ENCODE measurements at regions not wholly inside any gene's neighbourhood (a gene's known extent, or its start where the extent isn't known, plus 50 kb on each side); places are given as distances from the start of the nearest gene placed in this dataset.

- Mint-ChIP-seq H3K4me1 (no peaks in the 10 kb centered on the region), H3K27me3 (no peaks in the 10 kb centered on the region), H3K9me3 (peaks cover 2 to 28% (median 16%) of the 10 kb centered on the region in 5 donors), H3K36me3 (no peaks in the 10 kb centered on the region), H3K4me3 (no peak overlapping the region), H3K27ac (no peak overlapping the region)
- ChIA-PET CTCF (no interaction called here), POLR2A (no interaction called here)
- DNase-seq: no peak
- Histone ChIP-seq H3K4me3 (ENCODE audit: low read length) (no peak overlapping the region), H3K9me3 (ENCODE audit: low read length) (peaks cover 8% of the 10 kb centered on the region), H3K27ac (ENCODE audit: low read depth, low read length) (no peak overlapping the region), H3K27me3 (ENCODE audit: insufficient read depth, low read length, poor library complexity, severe bottlenecking) (no peaks in the 10 kb centered on the region), H3K4me1 (ENCODE audit: insufficient read depth, low read length) (no peaks in the 10 kb centered on the region), H3K36me3 (ENCODE audit: insufficient read depth, low read length) (no peaks in the 10 kb centered on the region)
Observed at GRCh38 chr6:165117806-165118205, 191.6 kb downstream of the C6orf118 start.

GRCh38 chr6:165117121-165117520 lies 192.3 kb downstream of the C6orf118 start:
- POLR2A ChIA-PET: no interaction called here
- peaks cover 2 to 25% (median 16%) of the 10 kb centered on the region in 5 donors for H3K9me3 Mint-ChIP-seq
- CTCF ChIA-PET: no interaction called here
- H3K4me3 Mint-ChIP-seq: no peak overlapping the region
- no peak for DNase-seq
- H3K4me1 Mint-ChIP-seq: no peaks in the 10 kb centered on the region
- Histone ChIP-seq H3K36me3 (ENCODE audit: insufficient read depth, low read length) (no peaks in the 10 kb centered on the region), H3K4me1 (ENCODE audit: insufficient read depth, low read length) (no peaks in the 10 kb centered on the region), H3K4me3 (ENCODE audit: low read length) (no peak overlapping the region), H3K27ac (ENCODE audit: low read depth, low read length) (no peak overlapping the region), H3K9me3 (ENCODE audit: low read length) (peaks cover 8% of the 10 kb centered on the region), H3K27me3 (ENCODE audit: insufficient read depth, low read length, poor library complexity, severe bottlenecking) (no peaks in the 10 kb centered on the region)
- H3K27ac Mint-ChIP-seq: no peak overlapping the region
- no peaks in the 10 kb centered on the region for H3K36me3 Mint-ChIP-seq
- H3K27me3 Mint-ChIP-seq: no peaks in the 10 kb centered on the region

- DNase-seq: no peak
- H3K27ac Mint-ChIP-seq: no peak overlapping the region
- Histone ChIP-seq H3K9me3 (ENCODE audit: low read length) (peaks cover 8% of the 10 kb centered on the region), H3K27me3 (ENCODE audit: insufficient read depth, low read length, poor library complexity, severe bottlenecking) (no peaks in the 10 kb centered on the region), H3K27ac (ENCODE audit: low read depth, low read length) (no peak overlapping the region), H3K4me3 (ENCODE audit: low read length) (no peak overlapping the region), H3K36me3 (ENCODE audit: insufficient read depth, low read length) (no peaks in the 10 kb centered on the region), H3K4me1 (ENCODE audit: insufficient read depth, low read length) (no peaks in the 10 kb centered on the region)
- no peaks in the 10 kb centered on the region for H3K27me3 Mint-ChIP-seq
- H3K36me3 Mint-ChIP-seq: no peaks in the 10 kb centered on the region
- CTCF ChIA-PET: no interaction called here
- POLR2A ChIA-PET: no interaction called here
- no peak overlapping the region for H3K4me3 Mint-ChIP-seq
- peaks cover 2 to 27% (median 10%) of the 10 kb centered on the region in 5 donors for H3K9me3 Mint-ChIP-seq
- H3K4me1 Mint-ChIP-seq: no peaks in the 10 kb centered on the region
Observed at GRCh38 chr6:165110860-165111259, 198.5 kb downstream of the C6orf118 start.

- H3K27ac ChIP-seq (ENCODE audit: low read depth, low read length): no peak overlapping the region
- H3K27me3 ChIP-seq (ENCODE audit: insufficient read depth, low read length, poor library complexity, severe bottlenecking): no peaks in the 10 kb centered on the region
- H3K4me1 ChIP-seq (ENCODE audit: insufficient read depth, low read length): no peaks in the 10 kb centered on the region
- H3K9me3 ChIP-seq (ENCODE audit: low read length): peaks cover 4% of the 10 kb centered on the region
- H3K4me3 Mint-ChIP-seq: no peak overlapping the region
- H3K36me3 ChIP-seq (ENCODE audit: insufficient read depth, low read length): no peaks in the 10 kb centered on the region
- no peaks in the 10 kb centered on the region for H3K36me3 Mint-ChIP-seq
- H3K27ac Mint-ChIP-seq: no peak overlapping the region
- H3K9me3 Mint-ChIP-seq: peaks cover 0 to 18% (median 3%) of the 10 kb centered on the region in 5 donors
- CTCF ChIA-PET: no interaction called here
- POLR2A ChIA-PET: no interaction called here
- H3K4me3 ChIP-seq (ENCODE audit: low read length): no peak overlapping the region
- H3K4me1 Mint-ChIP-seq: no peaks in the 10 kb centered on the region
- no peaks in the 10 kb centered on the region for H3K27me3 Mint-ChIP-seq
- DNase-seq: no peak
Observed at GRCh38 chr6:165109011-165109410, 200.4 kb downstream of the C6orf118 start.

- ChIA-PET CTCF (no interaction called here), POLR2A (no interaction called here)
- no peaks in the 10 kb centered on the region for H3K36me3 Mint-ChIP-seq
- H3K36me3 ChIP-seq (ENCODE audit: insufficient read depth, low read length): no peaks in the 10 kb centered on the region
- no peak overlapping the region for H3K27ac ChIP-seq (ENCODE audit: low read depth, low read length)
- no peaks in the 10 kb centered on the region for H3K27me3 Mint-ChIP-seq
- no peaks in the 10 kb centered on the region for H3K4me1 ChIP-seq (ENCODE audit: insufficient read depth, low read length)
- no peak overlapping the region for H3K27ac Mint-ChIP-seq
- no peak for DNase-seq
- H3K9me3 Mint-ChIP-seq: peaks cover 0 to 15% (median 3%) of the 10 kb centered on the region in 5 donors
- no peak overlapping the region for H3K4me3 ChIP-seq (ENCODE audit: low read length)
- H3K4me3 Mint-ChIP-seq: no peak overlapping the region
- no peaks in the 10 kb centered on the region for H3K9me3 ChIP-seq (ENCODE audit: low read length)
- no peaks in the 10 kb centered on the region for H3K4me1 Mint-ChIP-seq
- no peaks in the 10 kb centered on the region for H3K27me3 ChIP-seq (ENCODE audit: insufficient read depth, low read length, poor library complexity, severe bottlenecking)
Observed at GRCh38 chr6:165106261-165106660, 203.1 kb downstream of the C6orf118 start.

GRCh38 chr6:165098165-165098564 lies 211.2 kb downstream of the C6orf118 start:
- H3K9me3 ChIP-seq (ENCODE audit: low read length): peaks cover 5% of the 10 kb centered on the region
- H3K36me3 ChIP-seq (ENCODE audit: insufficient read depth, low read length): no peaks in the 10 kb centered on the region
- H3K4me3 ChIP-seq (ENCODE audit: low read length): no peak overlapping the region
- CTCF ChIA-PET: no interaction called here
- no peaks in the 10 kb centered on the region for H3K4me1 Mint-ChIP-seq
- H3K27ac Mint-ChIP-seq: no peak overlapping the region
- DNase-seq: no peak
- H3K9me3 Mint-ChIP-seq: peaks cover 0 to 31% (median 7%) of the 10 kb centered on the region in 5 donors
- POLR2A ChIA-PET: no interaction called here
- H3K27ac ChIP-seq (ENCODE audit: low read depth, low read length): no peak overlapping the region
- H3K4me1 ChIP-seq (ENCODE audit: insufficient read depth, low read length): no peaks in the 10 kb centered on the region
- H3K4me3 Mint-ChIP-seq: no peak overlapping the region
- no peaks in the 10 kb centered on the region for H3K27me3 Mint-ChIP-seq
- no peaks in the 10 kb centered on the region for H3K27me3 ChIP-seq (ENCODE audit: insufficient read depth, low read length, poor library complexity, severe bottlenecking)
- H3K36me3 Mint-ChIP-seq: no peaks in the 10 kb centered on the region

- Mint-ChIP-seq H3K9me3 (peaks cover 0 to 33% (median 10%) of the 10 kb centered on the region in 5 donors), H3K27ac (no peak overlapping the region), H3K36me3 (no peaks in the 10 kb centered on the region), H3K4me1 (no peaks in the 10 kb centered on the region), H3K27me3 (no peaks in the 10 kb centered on the region), H3K4me3 (no peak overlapping the region)
- H3K9me3 ChIP-seq (ENCODE audit: low read length): peaks cover 5% of the 10 kb centered on the region
- no peaks in the 10 kb centered on the region for H3K27me3 ChIP-seq (ENCODE audit: insufficient read depth, low read length, poor library complexity, severe bottlenecking)
- H3K27ac ChIP-seq (ENCODE audit: low read depth, low read length): no peak overlapping the region
- POLR2A ChIA-PET: no interaction called here
- no peaks in the 10 kb centered on the region for H3K36me3 ChIP-seq (ENCODE audit: insufficient read depth, low read length)
- DNase-seq: no peak
- H3K4me3 ChIP-seq (ENCODE audit: low read length): no peak overlapping the region
- CTCF ChIA-PET: no interaction called here
- H3K4me1 ChIP-seq (ENCODE audit: insufficient read depth, low read length): no peaks in the 10 kb centered on the region
Observed at GRCh38 chr6:165096868-165097267, 212.5 kb downstream of the C6orf118 start.

GRCh38 chr6:165096209-165096608 lies 213.2 kb downstream of the C6orf118 start:
- POLR2A ChIA-PET: no interaction called here
- Mint-ChIP-seq H3K9me3 (peaks cover 0 to 26% (median 10%) of the 10 kb centered on the region in 5 donors), H3K27me3 (no peaks in the 10 kb centered on the region), H3K36me3 (no peaks in the 10 kb centered on the region), H3K27ac (no peak overlapping the region), H3K4me1 (no peaks in the 10 kb centered on the region), H3K4me3 (no peak overlapping the region)
- Histone ChIP-seq H3K9me3 (ENCODE audit: low read length) (peaks cover 5% of the 10 kb centered on the region), H3K36me3 (ENCODE audit: insufficient read depth, low read length) (no peaks in the 10 kb centered on the region), H3K4me1 (ENCODE audit: insufficient read depth, low read length) (no peaks in the 10 kb centered on the region), H3K27me3 (ENCODE audit: insufficient read depth, low read length, poor library complexity, severe bottlenecking) (no peaks in the 10 kb centered on the region), H3K27ac (ENCODE audit: low read depth, low read length) (no peak overlapping the region), H3K4me3 (ENCODE audit: low read length) (no peak overlapping the region)
- DNase-seq: no peak
- CTCF ChIA-PET: no interaction called here
